ENCODE measurements at regions not wholly inside any gene's neighbourhood (a gene's known extent, or its start where the extent isn't known, plus 50 kb on each side); places are given as distances from the start of the nearest gene placed in this dataset.
"Not testable (repeated sequence)": the region's sequence is repeated elsewhere in the genome, so short reads cannot be mapped to it uniquely, and the experiment has no call there.

DNA sequence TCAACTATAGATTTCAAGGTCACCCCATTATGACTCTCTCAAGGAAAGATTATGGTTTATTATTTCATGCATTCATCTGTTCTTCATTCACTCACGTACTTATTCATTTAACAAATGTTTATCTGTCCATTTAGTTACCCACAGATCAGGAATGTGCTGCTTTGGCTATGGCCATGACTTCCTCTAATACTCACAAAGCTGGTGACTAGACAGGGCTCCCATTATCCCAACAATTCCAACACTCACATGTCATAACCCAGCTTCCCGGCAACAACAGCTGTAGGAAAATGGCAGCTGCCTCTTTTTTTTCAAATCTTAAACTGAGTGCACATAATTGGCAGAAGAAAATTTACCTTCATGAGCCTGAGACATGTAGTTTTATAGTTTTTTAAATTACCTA lies 190.8 kb upstream of the CCDC196 start:
- no peak for DNase-seq

DNA sequence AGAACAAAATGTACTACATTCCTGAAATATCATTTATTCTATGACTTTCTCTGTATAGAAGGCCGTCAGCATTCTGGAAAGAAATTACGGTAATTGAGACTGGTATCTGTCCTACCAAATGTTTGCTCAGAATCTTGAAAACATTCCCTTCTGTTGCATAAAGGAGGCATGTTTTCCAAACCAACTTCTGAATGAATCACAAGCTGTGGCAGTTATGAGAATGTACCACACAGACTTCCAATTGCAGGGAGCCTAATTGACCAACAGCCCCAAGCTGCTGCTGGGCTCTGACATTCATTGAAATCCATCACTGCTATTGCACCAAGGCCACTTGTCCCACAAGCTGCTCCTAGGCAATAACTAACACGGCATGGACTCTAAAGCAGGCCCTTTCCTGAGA lies 185.3 kb upstream of the CCDC196 start:
- no peak for DNase-seq

DNA sequence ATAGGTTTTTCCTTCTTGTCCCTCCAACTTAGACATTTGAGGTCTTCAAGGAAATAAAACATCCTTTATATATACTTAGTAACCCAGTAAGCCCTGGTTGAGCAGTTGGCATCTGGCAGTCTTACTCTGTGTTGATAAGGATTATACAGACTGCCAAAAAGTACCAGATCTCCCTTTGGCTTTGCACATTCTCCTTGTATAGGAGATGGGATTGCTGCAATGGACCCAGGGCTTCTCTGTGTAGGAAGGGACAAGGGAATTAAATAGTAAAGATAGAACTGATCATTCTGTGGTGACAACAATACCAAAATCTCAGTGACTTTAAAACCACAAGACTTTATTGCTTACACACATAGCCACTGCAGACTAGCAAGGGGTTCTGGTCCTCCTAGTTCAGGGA lies 180.1 kb upstream of the CCDC196 start:
- DNase-seq, result no peak

DNA sequence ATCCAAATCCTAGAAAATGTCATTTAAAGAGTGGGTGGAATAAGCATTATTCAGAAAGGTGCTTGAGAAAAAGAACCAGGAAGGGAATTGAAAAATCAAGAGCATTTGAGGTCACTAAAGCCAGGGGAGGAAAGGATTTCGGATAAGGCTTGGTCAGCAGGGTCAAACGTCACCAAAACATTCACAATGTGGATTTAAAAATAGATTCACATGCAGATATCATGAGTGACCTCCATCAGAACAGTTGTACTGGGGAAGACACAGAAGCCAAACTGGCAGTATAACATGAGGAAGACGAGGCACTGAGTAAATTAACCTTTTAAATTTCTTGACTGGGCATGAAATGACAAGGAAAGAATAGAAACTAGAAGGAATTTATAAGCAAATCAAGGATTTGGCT lies 175.1 kb upstream of the CCDC196 start:
- no peak for DNase-seq

DNA sequence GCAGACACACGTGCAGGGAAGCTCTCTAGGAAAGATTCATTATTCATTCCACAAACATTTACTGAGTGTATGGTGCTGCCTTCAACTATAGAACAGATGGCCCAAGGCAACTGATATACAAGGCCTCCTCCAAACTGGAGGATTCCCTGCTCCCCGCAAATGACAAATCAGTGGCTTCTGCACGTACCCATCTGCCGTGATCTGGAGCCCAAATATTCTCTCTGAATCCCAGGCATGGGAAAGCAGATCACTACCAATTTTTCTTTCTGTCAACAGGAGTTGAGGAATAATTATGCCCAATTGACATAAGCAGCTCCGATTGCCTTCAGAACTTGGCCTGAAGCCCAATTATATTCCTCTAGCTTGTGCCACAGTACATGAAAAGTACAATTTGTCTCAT lies 174.2 kb upstream of the CCDC196 start:
- no peak for DNase-seq

DNA sequence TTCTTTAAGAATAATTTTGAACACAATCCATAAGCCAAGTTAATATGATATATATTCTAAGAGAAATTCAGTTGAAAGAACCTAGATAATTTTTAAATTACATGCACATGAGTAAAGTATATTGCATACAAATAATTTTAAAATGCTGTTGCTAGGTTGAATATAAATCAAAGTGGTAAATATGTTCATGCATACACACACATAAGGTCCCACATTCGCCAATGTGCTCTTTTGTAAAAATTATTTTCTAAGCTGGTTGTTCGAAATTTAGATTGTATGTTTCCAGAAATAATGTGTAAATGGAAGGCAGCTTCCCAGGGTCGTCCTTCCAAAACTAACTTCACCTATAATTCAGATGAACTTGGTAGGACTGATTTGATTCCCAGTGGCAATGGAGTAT lies 173.7 kb upstream of the CCDC196 start:
- no peak for DNase-seq

DNA sequence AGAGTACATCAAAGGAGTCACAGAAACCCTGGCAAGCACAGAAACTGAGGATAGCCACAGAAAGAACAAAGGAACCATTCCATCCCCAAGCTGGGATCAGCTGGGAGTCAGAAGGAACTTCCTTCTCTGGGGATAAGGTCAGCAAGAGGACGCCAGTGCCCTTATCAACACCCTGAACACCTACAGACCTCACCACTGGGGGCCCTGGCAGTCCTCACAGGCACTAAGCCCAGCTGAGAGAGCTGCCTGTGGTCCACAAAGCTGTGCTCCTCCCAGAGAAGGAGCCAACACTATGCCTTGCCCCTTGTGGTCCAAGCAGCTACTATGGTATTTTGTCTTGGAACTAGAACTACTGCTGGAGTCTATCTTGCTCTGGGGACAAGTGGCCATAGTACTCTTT lies 171.1 kb upstream of the CCDC196 start:
- no peak for DNase-seq

DNA sequence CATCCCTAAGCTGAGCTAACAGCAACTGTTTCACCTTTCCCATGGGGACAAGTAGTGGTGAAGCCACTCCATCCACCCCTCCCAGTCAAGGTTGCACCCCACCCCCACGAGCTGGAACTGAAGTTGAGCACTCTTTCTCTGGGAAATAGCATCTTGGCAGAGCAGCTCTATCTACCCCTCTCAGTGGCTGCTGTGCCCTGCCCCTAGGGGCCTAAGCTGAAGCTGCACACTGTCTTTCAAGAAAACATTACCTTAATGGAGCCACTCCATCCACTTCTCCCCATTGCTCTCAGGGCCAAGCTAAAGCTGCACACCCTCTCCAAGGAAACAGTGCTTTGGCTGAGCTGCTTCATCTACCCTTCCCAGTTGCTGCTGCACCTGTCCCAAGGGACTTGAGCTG lies 170.6 kb upstream of the CCDC196 start:
- DNase-seq, result no peak

DNA sequence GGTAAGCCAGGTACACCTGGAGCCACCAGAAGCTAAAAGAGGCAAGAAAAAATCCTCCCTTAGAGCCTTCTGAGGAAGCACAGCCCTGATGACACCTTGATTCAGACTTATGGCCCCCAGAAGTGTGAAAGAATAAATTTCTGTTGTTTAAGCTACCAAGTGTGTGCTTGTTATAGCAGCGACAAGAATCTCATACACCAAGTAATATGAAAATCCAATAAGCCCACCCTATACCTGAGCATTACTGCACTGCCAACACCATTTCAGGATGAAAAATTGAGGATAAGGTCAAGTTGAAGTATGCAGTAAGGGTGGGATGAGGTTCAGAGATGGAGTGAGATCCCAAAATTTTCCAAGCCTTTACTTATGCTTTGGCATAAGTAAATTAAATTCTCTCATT lies 163.6 kb upstream of the CCDC196 start:
- no peak for DNase-seq

DNA sequence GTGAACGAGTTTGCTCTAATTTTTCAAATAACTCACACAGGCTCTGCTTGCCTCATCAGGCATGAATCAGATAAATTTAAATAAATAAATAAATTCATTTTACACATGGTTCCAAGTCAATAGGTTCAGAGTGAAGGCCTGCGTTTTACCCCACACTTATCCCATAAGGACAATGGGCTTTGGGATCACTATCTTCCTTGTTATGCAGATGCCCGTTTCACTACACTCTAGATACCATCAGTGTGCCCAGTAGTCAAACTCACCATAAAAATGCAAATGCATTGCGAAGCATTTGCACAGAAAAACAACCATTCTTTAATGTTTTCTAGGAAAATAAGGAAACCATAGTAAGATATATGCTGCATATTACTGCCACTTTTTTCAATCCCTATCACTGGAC lies 155.9 kb upstream of the CCDC196 start:
- no peak for DNase-seq

DNA sequence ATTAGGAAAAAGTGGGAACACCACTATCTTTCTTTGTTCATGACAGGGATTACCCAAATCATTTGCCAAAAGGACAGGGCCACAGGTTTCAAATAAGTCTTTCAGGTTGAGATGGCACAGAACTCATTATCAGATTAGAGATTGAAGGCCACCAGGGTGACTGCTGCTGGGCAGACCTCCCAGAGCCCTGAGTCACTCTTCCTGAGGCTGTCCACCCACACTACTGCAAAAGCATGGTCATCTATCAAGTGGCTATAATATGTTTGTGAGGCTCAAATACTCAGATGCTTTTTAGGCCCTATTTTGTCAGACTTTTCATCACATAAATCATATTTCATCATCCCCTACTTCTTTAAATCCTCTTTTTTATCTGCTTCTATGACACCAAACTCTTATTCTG lies 155.3 kb upstream of the CCDC196 start:
- no peak for DNase-seq

DNA sequence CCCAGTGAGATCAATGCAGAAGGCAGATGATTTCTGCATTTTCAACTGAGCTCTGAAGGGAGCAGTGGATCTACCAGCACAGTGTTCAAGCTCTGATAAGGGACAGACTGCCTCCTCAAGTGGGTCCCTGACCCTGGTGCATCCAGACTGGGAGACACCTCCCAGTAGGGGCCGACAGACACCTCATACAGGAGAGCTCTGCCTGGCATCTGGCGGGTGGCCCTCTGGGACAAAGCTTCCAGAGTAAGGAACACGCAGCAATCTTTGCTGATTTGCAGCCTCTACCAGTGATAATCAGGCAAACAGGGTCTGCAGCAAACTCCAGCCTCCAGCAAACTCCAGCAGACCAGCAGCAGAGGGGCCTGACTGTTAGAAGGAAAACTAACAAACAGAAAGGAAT lies 152.9 kb upstream of the CCDC196 start:
- DNase-seq, result not testable (repeated sequence)

DNA sequence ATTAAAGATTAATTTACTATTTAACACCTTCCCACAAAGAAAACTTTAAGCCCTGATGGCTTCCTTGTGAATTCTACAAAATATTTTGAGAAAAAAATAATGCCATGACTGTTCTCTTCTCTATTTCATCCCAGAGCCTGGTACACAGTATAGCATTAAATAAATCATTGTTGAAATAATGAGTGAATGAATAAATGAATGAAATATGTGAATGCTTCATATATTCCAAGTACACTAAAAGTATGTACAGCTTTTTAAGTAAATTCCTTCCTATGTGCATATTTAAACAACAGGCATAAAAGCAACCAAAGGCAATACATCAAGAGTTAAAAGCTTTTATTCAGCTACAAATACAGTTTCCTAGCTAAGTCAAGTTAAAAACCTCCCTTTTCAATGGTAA lies 144.9 kb upstream of the CCDC196 start:
- no peak for DNase-seq

DNA sequence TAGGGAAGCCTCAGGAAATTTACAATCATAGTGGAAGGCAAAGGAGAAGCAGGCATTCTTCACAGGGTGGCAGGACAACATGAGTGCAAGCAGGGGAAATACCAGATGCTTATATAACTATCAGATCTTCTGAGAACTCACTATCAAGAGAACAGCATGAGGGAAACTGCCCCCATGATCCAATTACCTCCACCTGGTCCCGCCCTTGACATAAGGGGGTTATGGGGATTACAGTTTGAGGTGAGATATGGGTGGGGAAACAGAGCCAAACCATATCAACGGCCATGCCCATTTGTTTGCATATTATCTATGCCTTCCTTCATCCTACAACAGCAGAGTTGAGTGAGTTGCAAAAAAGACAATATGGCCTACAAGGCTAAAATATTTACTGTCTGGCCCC lies 140.2 kb upstream of the CCDC196 start:
- DNase-seq, result no peak

DNA sequence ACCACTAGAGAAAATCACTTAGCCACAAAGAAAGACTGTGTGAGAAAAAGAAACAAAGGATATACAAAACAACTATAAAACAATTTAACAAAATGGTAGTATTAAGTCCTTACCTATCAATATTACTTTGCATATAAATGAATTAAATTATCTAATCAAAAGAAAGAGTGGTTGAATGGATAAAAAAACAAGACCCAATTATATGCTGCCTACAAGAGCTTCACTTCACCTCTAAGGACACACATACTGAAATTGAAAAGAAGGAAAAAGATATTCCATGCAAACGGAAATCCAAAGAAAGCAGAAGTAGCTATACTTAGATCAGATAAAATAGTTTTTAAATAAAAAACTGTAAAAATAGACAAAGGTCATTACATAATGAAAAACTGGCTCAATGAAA lies 134.9 kb upstream of the CCDC196 start:
- DNase-seq, result no peak

DNA sequence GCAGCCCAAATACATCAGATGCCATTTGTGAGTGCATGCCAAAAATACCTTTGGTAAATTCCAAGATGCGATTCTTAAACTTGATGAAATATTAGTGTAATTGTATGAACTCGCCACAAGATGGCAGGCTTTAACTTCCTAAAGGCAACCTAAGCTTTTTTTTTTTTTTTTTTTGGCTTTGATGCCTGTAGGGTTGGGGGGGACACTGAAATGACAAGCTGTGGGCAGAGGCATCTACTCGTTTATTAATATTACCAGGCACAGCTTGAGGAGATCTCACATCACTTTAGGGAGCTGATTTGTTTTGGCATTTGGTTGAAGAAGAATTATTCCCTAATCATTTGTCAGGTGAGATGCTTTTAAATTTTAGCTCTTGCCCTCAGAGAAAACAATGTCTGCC lies 126.7 kb upstream of the CCDC196 start:
- no peak for DNase-seq

DNA sequence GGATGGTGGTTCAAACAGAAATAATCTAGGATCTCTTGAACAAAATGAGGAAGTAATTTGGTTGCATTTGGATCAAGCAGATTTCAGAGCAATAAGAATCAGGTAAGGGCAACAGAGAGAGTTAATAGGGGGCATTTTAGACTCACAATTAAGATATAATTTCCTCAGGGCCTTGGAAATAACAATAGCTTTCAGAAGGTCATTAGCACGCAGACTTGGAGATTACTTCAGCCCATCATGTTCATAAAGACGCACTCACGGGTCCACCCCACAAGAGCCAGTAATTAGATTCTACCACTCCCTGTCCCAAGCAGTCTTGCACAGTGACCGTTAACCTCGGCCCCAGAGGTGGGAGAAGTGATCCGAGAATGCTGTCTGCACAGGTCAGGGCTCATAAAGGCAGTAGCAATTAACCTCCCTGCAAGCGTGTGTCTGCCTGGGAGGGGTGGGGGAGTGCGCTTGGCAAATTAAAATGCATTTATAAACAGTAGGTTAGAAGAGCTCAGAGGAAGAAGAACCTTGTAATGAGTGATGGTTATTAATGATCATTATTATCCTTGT lies 125.7 kb upstream of the CCDC196 start:
- DNase-seq, result no peak

DNA sequence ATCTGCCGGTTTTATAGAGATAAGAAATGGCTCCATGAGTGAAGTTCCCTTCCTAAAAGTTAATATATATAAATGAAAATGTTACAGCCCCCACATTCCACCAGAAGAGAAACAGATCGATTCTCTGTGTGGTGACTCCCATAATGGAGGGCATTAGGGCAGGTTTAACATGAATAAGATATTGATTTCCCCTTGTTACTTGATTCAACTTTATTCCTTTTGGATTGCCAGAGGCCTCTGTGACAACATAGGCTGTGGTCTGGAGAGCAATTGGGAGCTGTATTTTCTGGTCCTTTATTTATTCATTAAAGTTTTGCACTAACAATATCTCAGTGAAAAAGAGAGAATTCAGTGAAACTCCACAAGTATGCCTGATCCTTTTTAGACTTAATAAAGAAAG lies 125.2 kb upstream of the CCDC196 start:
- no peak for DNase-seq

DNA sequence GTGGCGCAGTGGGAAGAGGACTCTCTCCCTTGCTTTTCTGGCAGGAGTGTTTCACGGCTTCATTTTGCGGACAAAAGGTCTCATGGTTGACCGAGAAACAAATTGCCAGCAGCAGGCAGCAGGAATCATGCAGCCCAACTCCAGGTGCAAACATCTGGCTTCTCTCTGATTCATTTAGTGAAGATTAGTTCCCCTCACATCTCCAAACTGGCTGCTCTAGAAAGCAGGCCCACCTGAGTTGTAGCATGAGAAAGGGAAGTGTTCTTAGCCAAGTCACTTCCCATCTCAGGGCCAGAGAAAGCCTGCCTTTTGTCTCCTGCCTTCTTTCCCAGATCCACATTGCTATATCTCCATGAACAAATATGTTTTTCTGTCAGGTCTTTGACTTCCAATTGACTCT lies 120.8 kb upstream of the CCDC196 start:
- no peak for DNase-seq

DNA sequence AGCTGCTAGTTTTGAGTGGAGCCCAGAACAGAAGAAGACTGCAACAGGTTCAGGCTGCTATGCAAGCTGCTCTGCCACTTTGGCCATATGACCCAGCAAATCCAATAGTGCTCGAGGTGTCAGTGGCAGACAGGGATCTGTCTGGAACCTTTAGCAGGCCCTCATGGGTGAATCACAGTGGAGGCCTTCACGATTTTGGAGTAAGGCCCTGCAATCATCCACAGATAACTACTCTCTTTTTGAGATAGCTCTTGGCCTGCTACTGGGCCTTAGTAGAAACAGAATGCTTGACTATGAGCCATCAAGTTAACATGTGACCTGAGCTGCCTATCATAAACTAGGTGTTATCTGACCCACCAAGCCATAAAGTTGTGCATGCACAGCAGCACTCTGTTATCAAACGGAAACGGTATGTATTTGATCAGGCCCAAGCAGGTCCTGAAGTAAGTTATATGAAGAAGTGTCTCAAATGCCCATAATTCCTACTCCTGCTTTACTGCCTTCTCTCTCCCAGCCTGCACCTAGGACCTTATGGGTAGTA lies 116.9 kb upstream of the CCDC196 start:
- no peak for DNase-seq

DNA sequence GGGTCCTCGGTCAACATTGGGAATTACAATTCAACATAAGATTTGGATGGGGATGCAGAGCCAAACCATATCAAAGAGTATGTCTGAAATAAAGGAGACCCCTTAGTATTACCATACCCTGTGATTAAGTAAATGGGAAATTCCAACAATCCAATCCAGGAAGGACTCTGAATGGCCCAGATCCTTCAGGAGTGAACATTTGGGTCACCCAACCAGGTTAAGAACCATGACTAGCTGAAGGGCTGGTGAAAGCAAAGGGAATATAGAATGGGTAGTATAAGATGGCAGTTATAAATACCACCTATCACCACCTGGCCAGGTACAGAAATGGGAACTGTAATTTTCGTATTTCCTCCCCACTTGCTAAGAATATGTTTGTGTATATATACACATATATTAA lies 114.4 kb upstream of the CCDC196 start:
- no peak for DNase-seq

DNA sequence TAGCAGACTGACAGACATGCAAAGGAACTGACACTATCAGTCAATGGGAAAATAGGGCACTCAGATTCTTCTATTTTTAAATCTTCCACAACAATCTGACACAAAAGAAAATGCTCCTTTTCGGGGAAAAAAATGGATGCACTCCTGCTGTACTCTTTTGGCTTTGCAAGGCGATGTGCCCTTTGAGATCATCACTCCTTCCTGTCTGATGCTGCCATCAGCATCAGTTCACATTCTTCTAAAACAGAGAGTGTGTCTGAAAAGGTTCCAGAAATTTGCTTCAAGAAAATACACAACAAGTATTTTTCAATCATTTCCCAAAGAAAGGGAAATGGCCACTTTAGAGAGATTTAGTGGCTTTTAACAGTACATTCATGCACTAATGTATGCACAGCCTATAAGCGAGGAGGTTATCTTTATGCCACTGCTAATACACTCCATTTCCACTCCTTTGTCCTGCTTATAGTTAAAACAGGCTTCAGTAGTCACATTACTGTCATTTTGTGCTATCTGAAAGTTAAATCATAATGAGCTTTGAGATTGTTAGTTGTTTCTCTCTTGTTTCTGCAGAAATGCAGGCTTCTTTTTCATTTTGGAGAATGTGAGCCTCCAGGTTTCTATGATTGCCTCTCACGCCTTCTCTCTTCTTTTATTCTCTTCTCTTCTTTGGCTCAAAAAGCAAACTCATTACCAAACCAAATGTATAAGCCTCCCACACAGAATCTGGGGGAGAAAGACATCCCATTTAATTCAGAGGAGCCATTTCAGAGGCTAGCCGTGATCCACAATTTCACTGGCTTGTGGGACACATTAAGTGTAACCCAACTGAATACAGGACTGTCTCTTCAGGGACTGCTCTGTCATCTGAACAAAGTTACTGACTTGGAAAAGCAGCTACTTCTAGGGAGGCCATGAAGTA lies 110.9 kb upstream of the CCDC196 start:
- no peak for DNase-seq

DNA sequence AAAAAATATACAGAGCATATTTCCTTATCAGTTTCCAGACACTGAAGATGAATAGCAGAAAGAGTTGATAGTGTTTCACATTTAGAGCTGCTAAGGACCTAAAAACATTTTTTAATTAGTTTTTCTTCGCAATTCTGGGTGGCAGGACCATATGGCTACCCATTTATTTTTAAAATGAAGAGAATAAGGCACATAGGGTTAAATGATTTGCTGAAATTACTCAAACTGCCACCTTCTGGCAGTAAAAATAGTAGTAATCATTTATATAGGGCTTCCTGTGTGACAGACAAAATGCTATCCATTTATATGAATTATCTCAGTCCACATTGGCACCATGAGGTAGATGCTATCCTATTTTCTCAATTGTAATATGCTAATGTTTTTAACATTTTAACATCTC lies 108.6 kb upstream of the CCDC196 start:
- no peak for DNase-seq

DNA sequence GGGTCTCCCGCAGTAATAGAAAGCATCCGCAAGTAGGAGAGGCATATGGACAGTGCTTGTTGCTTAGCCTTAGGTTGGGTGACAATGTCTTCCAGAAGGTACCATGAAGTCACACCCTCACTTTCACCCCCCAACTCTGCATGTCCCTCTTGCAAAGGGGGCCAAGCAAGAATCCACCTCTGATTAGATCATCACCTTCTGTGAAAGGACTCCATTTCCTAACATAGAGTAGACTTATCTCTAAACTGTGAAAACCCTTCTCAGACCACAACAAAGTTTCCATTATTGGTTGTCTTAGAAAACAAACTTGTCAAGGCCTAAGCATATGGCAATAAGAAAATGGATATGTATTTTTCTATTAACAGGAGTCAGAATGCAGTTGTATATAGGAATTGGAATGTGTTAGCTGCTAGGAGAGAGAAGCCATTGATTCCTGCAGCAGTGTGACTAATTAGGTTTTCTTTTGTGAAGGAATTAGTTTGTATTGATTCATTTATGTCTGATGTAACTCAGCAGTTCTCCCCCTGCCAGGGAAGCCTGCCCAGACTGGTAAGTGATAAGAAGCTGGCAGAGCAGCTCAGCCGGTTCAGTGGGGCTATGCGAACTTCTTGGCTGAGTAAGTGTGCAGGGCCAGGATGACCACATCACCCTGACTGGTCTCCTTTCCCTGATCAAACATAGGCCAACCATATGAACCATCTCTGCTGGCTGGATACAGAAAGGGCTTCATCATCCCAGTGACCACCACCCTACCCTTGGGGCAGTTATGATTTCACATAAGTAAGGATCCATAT lies 107.3 kb upstream of the CCDC196 start:
- no peak for DNase-seq
